ENCODE measurements at regions not wholly inside any gene's neighbourhood (a gene's known extent, or its start where the extent isn't known, plus 50 kb on each side); places are given as distances from the start of the nearest gene placed in this dataset.

GRCh38 chr4:141425124-141425523 lies 204.4 kb downstream of the ZNF330 start:
- no peaks in the 10 kb centered on the region for H3K79me2 ChIP-seq (ENCODE audit: insufficient read depth, low read length)
- H3F3A ChIP-seq (ENCODE audit: low read depth) = no peaks in the 10 kb centered on the region
- H3K9me3 ChIP-seq (ENCODE audit: insufficient read depth, low read depth, low read length) = peaks cover 8% of the 10 kb centered on the region; the same call in 1 of the 2 replicates
- no peak overlapping the region for H2AFZ ChIP-seq (ENCODE audit: low read length)
- H3K4me1 ChIP-seq (ENCODE audit: insufficient read depth, low read length, poor library complexity, severe bottlenecking) = no peaks in the 10 kb centered on the region
- H4K20me1 ChIP-seq (ENCODE audit: insufficient read depth, low read length, poor library complexity, severe bottlenecking) = no peaks in the 10 kb centered on the region
- H3K9me2 ChIP-seq (replicated peaks; ENCODE audit: low read depth, low read length) = no peaks in the 10 kb centered on the region
- no peak overlapping the region for H3K4me2 ChIP-seq (ENCODE audit: low read depth, low read length, poor library complexity, severe bottlenecking)
- TF ChIP-seq, protein P1, sequence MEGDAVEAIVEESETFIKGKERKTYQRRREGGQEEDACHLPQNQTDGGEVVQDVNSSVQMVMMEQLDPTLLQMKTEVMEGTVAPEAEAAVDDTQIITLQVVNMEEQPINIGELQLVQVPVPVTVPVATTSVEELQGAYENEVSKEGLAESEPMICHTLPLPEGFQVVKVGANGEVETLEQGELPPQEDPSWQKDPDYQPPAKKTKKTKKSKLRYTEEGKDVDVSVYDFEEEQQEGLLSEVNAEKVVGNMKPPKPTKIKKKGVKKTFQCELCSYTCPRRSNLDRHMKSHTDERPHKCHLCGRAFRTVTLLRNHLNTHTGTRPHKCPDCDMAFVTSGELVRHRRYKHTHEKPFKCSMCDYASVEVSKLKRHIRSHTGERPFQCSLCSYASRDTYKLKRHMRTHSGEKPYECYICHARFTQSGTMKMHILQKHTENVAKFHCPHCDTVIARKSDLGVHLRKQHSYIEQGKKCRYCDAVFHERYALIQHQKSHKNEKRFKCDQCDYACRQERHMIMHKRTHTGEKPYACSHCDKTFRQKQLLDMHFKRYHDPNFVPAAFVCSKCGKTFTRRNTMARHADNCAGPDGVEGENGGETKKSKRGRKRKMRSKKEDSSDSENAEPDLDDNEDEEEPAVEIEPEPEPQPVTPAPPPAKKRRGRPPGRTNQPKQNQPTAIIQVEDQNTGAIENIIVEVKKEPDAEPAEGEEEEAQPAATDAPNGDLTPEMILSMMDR (conservative IDR thresholded peaks at IDR 0.05; ENCODE audit: low read length) = no peak
- TF ChIP-seq EZH2phosphoT487 (IDR thresholded peaks at IDR 0.05; ENCODE audit: borderline replicate concordance) = no peak
- H3K27me3 ChIP-seq (ENCODE audit: insufficient read depth, low read length, poor library complexity, severe bottlenecking) = no peaks in the 10 kb centered on the region
- H3K4me3 ChIP-seq (ENCODE audit: low read length, poor library complexity, severe bottlenecking) = no peak overlapping the region
- no peak overlapping the region for H3K9ac ChIP-seq (ENCODE audit: low read depth, low read length, poor library complexity, severe bottlenecking)
- no peaks in the 10 kb centered on the region for H3K36me3 ChIP-seq (ENCODE audit: insufficient read depth, low read length)

DNA sequence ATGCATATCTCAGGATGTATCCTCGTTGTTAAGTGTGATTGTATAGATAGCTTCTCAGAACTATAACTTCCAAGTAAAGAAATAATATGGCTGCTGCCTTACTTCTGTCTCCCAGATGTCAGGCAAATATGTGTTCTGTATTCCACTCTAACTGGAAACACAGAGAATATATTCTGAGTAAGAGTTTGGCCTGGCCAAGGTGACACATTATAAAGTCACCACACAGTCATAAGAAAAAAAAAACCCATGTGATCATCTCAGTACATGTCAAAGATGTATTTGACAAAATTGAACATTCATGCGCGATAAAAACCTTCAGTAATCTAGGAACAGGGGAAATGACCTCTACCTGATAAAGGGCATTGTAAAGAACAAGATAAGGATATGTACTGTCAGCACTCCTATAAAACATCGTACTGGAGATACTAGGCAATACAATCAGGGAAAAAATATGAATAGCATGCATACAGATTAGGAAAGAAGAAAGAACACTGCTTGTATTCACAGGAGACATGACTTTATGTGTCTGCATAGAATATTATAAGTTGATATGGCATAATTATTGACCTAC lies 207.1 kb downstream of the ZNF330 start:
- Histone ChIP-seq H3K4me1 (ENCODE audit: insufficient read depth, low read length, poor library complexity, severe bottlenecking) (no peaks in the 10 kb centered on the region), H3K9me2 (replicated peaks; ENCODE audit: low read depth, low read length) (no peaks in the 10 kb centered on the region), H3K27me3 (ENCODE audit: insufficient read depth, low read length, poor library complexity, severe bottlenecking) (no peaks in the 10 kb centered on the region), H4K20me1 (ENCODE audit: insufficient read depth, low read length, poor library complexity, severe bottlenecking) (no peaks in the 10 kb centered on the region), H3F3A (ENCODE audit: low read depth) (no peaks in the 10 kb centered on the region), H3K36me3 (ENCODE audit: insufficient read depth, low read length) (no peaks in the 10 kb centered on the region), H3K9ac (ENCODE audit: low read depth, low read length, poor library complexity, severe bottlenecking) (no peak overlapping the region), H2AFZ (ENCODE audit: low read length) (no peak overlapping the region), H3K4me2 (ENCODE audit: low read depth, low read length, poor library complexity, severe bottlenecking) (no peak overlapping the region), H3K4me3 (ENCODE audit: low read length, poor library complexity, severe bottlenecking) (no peak overlapping the region), H3K9me3 (ENCODE audit: insufficient read depth, low read depth, low read length) (no peaks in the 10 kb centered on the region; the same call in 1 of the 2 replicates), H3K79me2 (ENCODE audit: insufficient read depth, low read length) (no peaks in the 10 kb centered on the region)
- TF ChIP-seq, protein P1 (conservative IDR thresholded peaks at IDR 0.05; ENCODE audit: low read length) = no peak
- no peak for TF ChIP-seq EZH2phosphoT487 (IDR thresholded peaks at IDR 0.05; ENCODE audit: borderline replicate concordance)

DNA sequence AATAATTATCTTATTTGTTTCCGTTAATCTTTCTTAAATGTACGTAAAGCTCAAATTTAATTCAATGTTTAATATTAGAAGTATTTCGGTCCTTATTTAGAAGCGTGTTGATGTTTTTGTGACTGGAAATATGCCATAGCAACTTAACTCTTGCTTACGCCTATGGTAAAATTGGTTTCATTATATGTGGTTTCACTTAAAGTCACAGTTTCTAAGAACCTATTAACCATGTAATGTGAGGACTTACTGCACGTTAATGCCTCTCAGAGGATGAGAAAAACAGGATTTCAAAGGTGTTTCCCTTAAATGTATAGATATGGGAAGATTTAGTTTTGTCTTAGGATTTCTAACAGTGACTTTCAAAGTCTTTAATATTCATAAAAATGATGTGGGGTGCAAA lies 206.4 kb upstream of the IL15 start:
- Histone ChIP-seq H3K4me3 (ENCODE audit: low read length, poor library complexity, severe bottlenecking) (no peak overlapping the region), H3K36me3 (ENCODE audit: insufficient read depth, low read length) (no peaks in the 10 kb centered on the region), H3K9me2 (replicated peaks; ENCODE audit: low read depth, low read length) (no peaks in the 10 kb centered on the region), H3K27me3 (ENCODE audit: insufficient read depth, low read length, poor library complexity, severe bottlenecking) (no peaks in the 10 kb centered on the region), H3K9ac (ENCODE audit: low read depth, low read length, poor library complexity, severe bottlenecking) (no peak overlapping the region), H3K9me3 (ENCODE audit: insufficient read depth, low read depth, low read length) (no peaks in the 10 kb centered on the region), H4K20me1 (ENCODE audit: insufficient read depth, low read length, poor library complexity, severe bottlenecking) (no peaks in the 10 kb centered on the region), H3K79me2 (ENCODE audit: insufficient read depth, low read length) (no peaks in the 10 kb centered on the region), H3K4me2 (ENCODE audit: low read depth, low read length, poor library complexity, severe bottlenecking) (no peak overlapping the region), H3K4me1 (ENCODE audit: insufficient read depth, low read length, poor library complexity, severe bottlenecking) (no peaks in the 10 kb centered on the region), H3F3A (ENCODE audit: low read depth) (no peaks in the 10 kb centered on the region), H2AFZ (ENCODE audit: low read length) (no peak overlapping the region)
- no peak for TF ChIP-seq EZH2phosphoT487 (IDR thresholded peaks at IDR 0.05; ENCODE audit: borderline replicate concordance)
- TF ChIP-seq, protein P1 (conservative IDR thresholded peaks at IDR 0.05; ENCODE audit: low read length) = no peak

Measured in Loucy (cell line).